ENCODE measurements at regions not wholly inside any gene's neighbourhood (a gene's known extent, or its start where the extent isn't known, plus 50 kb on each side); places are given as distances from the start of the nearest gene placed in this dataset.

- no peak for ATAC-seq (ENCODE audit: low read depth)
- Mint-ChIP-seq H3K4me1 (no peaks in the 10 kb centered on the region), H3K4me3 (no peak overlapping the region), H3K27me3 (no peaks in the 10 kb centered on the region), H3K27ac (no peak overlapping the region), H3K9me3 (ENCODE audit: insufficient read depth) (no peaks in the 10 kb centered on the region)
- H3K79me2 ChIP-seq (ENCODE audit: control insufficient read depth, insufficient read depth, low read length) = no peaks in the 10 kb centered on the region
- H3K4me3 ChIP-seq (ENCODE audit: control extremely low read depth in 1 of 5, extremely low read depth in 1 of 5, insufficient read depth in 1 of 5, low read depth in 2 of 5, low read length in 4 of 5) = no peak overlapping the region
- no peak for DNase-seq
- intact Hi-C loops (cut with micrococcal nuclease) = no loop called here
- no peak overlapping the region for H3K9ac ChIP-seq (ENCODE audit: low read length)
- CTCF ChIA-PET = no interaction called here
- POLR2A ChIA-PET = no interaction called here
- H2AFZ ChIP-seq (ENCODE audit: insufficient read depth, low read depth, low read length, poor library complexity, severe bottlenecking) = no peak overlapping the region
- no peaks in the 10 kb centered on the region for H3K9me3 ChIP-seq (ENCODE audit: control extremely low read depth in 1 of 3, control insufficient read depth in 2 of 3, insufficient read depth in 1 of 3, low read length in 2 of 3)
- WGBS (ENCODE audit: insufficient coverage) = no CpG with 5 or more reads among the region's 4 CpGs
- H3K27me3 ChIP-seq (replicated peaks in 1 of 4; ENCODE audit: control extremely low read depth in 1 of 4, control insufficient read depth in 3 of 4, insufficient read depth in 4 of 4, low read length in 3 of 4) = no peaks in the 10 kb centered on the region
- no peak for TF ChIP-seq EZH2 (IDR thresholded peaks at IDR 0.05; ENCODE audit: borderline replicate concordance, insufficient read depth, low read depth, low read length, poor library complexity, severe bottlenecking)
- no peak for TF ChIP-seq CTCF (IDR thresholded peaks at IDR 0.05)
- H3K4me1 ChIP-seq (ENCODE audit: control insufficient read depth in 2 of 2, insufficient read depth in 2 of 2, low read length in 2 of 2) = no peaks in the 10 kb centered on the region
- no peak overlapping the region for H3K27ac ChIP-seq (ENCODE audit: low read length in 2 of 2)
- no peaks in the 10 kb centered on the region for H3K36me3 ChIP-seq (replicated peaks in 1 of 2; ENCODE audit: control extremely low read depth in 1 of 2, control insufficient read depth in 1 of 2, extremely low read depth in 1 of 2, insufficient read depth in 2 of 2, low read length in 1 of 2)
- H3K4me2 ChIP-seq (replicated peaks; ENCODE audit: low read depth, low read length, poor library complexity, severe bottlenecking) = no peak overlapping the region
- H4K20me1 ChIP-seq (ENCODE audit: control insufficient read depth, insufficient read depth, low read length, poor library complexity, severe bottlenecking) = no peaks in the 10 kb centered on the region
Observed at GRCh38 chr12:30500532-30500931, 195.1 kb downstream of the IPO8 start.

GRCh38 chr12:30485230-30485890, 210.3 kb downstream of the IPO8 start:
- H3K4me1 ChIP-seq (ENCODE audit: control insufficient read depth in 2 of 2, insufficient read depth in 2 of 2, low read length in 2 of 2) = no peaks in the 10 kb centered on the region
- Mint-ChIP-seq H3K4me3 (no peak overlapping the region), H3K4me1 (no peaks in the 10 kb centered on the region), H3K27ac (no peak overlapping the region), H3K9me3 (ENCODE audit: insufficient read depth) (no peaks in the 10 kb centered on the region), H3K27me3 (no peaks in the 10 kb centered on the region)
- WGBS (ENCODE audit: insufficient coverage) = 92% methylated on average over 12 of the region's 14 CpGs
- H2AFZ ChIP-seq (ENCODE audit: insufficient read depth, low read depth, low read length, poor library complexity, severe bottlenecking) = no peak overlapping the region
- intact Hi-C loops (cut with micrococcal nuclease) = no loop called here
- no peaks in the 10 kb centered on the region for H4K20me1 ChIP-seq (ENCODE audit: control insufficient read depth, insufficient read depth, low read length, poor library complexity, severe bottlenecking)
- H3K36me3 ChIP-seq (replicated peaks in 1 of 2; ENCODE audit: control extremely low read depth in 1 of 2, control insufficient read depth in 1 of 2, extremely low read depth in 1 of 2, insufficient read depth in 2 of 2, low read length in 1 of 2) = no peaks in the 10 kb centered on the region
- no peak overlapping the region for H3K27ac ChIP-seq (ENCODE audit: low read length in 2 of 2)
- H3K4me3 ChIP-seq (ENCODE audit: control extremely low read depth in 1 of 5, extremely low read depth in 1 of 5, insufficient read depth in 1 of 5, low read depth in 2 of 5, low read length in 4 of 5) = no peak overlapping the region
- ChIA-PET POLR2A (no interaction called here), CTCF (no interaction called here)
- DNase-seq (no peak), ATAC-seq (ENCODE audit: low read depth) (no peak)
- H3K27me3 ChIP-seq (replicated peaks in 1 of 4; ENCODE audit: control extremely low read depth in 1 of 4, control insufficient read depth in 3 of 4, insufficient read depth in 4 of 4, low read length in 3 of 4) = no peaks in the 10 kb centered on the region
- no peak overlapping the region for H3K9ac ChIP-seq (ENCODE audit: low read length)
- TF ChIP-seq EZH2 (IDR thresholded peaks at IDR 0.05; ENCODE audit: borderline replicate concordance, insufficient read depth, low read depth, low read length, poor library complexity, severe bottlenecking) (no peak), CTCF (IDR thresholded peaks at IDR 0.05) (no peak)
- no peaks in the 10 kb centered on the region for H3K79me2 ChIP-seq (ENCODE audit: control insufficient read depth, insufficient read depth, low read length)
- peaks cover 0 to 6% (median 0%) of the 10 kb centered on the region in 3 donors for H3K9me3 ChIP-seq (ENCODE audit: control extremely low read depth in 1 of 3, control insufficient read depth in 2 of 3, insufficient read depth in 1 of 3, low read length in 2 of 3)
- H3K4me2 ChIP-seq (replicated peaks; ENCODE audit: low read depth, low read length, poor library complexity, severe bottlenecking) = no peak overlapping the region
